Stimulated activated CD8-positive, alpha-beta memory T cell treated with anti-CD3 and anti-CD28 coated beads, Interleukin-12 subunit alpha, Interleukin-12 subunit beta, amount 100 ng/mL, for 24 hours (primary cell): ENCODE measurements at regions not wholly inside any gene's neighbourhood (a gene's known extent, or its start where the extent isn't known, plus 50 kb on each side); places are given as distances from the start of the nearest gene placed in this dataset.
"Not testable (repeated sequence)": the region's sequence is repeated elsewhere in the genome, so short reads cannot be mapped to it uniquely, and the experiment has no call there.

Source experiments
- DNase-seq: peaks from one replicate; pipeline ENCODE4 v3.0.0-alpha.2; 2020; ENCODE audit errors: extremely low read depth

- DNase-seq = no peak
These were observed 476.1 kb upstream of the RBFOX1 start for GRCh38 chr16:6856578-6856977.

- no peak for DNase-seq
These were observed 479.1 kb upstream of the RBFOX1 start for GRCh38 chr16:6853565-6853964.

- no peak for DNase-seq
These were observed 479.9 kb upstream of the RBFOX1 start for GRCh38 chr16:6852643-6853225.

GRCh38 chr16:6846452-6846851, 486.2 kb upstream of the RBFOX1 start:
- DNase-seq = no peak

- no peak for DNase-seq
These were observed 491.3 kb upstream of the RBFOX1 start for GRCh38 chr16:6841392-6841791.

- DNase-seq = no peak
These were observed 494.9 kb upstream of the RBFOX1 start for GRCh38 chr16:6837722-6838121.

- DNase-seq = no peak
These were observed 495.9 kb upstream of the RBFOX1 start for GRCh38 chr16:6836766-6837165.

GRCh38 chr16:6835941-6836340, 496.7 kb upstream of the RBFOX1 start:
- DNase-seq = no peak

- DNase-seq = no peak
These were observed 497.1 kb upstream of the RBFOX1 start for GRCh38 chr16:6835516-6835915.

GRCh38 chr16:6828690-6829089, 504.0 kb upstream of the RBFOX1 start:
- no peak for DNase-seq

- DNase-seq = no peak
These were observed 504.7 kb upstream of the RBFOX1 start for GRCh38 chr16:6827931-6828330.

- DNase-seq = no peak
These were observed 505.4 kb upstream of the RBFOX1 start for GRCh38 chr16:6827267-6827666.

GRCh38 chr16:6822041-6822440, 510.6 kb upstream of the RBFOX1 start:
- DNase-seq = no peak

- DNase-seq = no peak
These were observed 528.2 kb upstream of the RBFOX1 start for GRCh38 chr16:6804461-6804860.

GRCh38 chr16:6803176-6803575, 529.5 kb upstream of the RBFOX1 start:
- DNase-seq = no peak

- no peak for DNase-seq
These were observed 535.4 kb upstream of the RBFOX1 start for GRCh38 chr16:6797223-6797622.

GRCh38 chr16:6777624-6778023, 555.0 kb upstream of the RBFOX1 start:
- no peak for DNase-seq

GRCh38 chr16:6775712-6776111, 556.9 kb upstream of the RBFOX1 start:
- no peak for DNase-seq

GRCh38 chr16:6771956-6772355, 560.7 kb upstream of the RBFOX1 start:
- DNase-seq = no peak

GRCh38 chr16:6753553-6753952, 579.1 kb upstream of the RBFOX1 start:
- DNase-seq = no peak

GRCh38 chr16:6751191-6751590, 581.5 kb upstream of the RBFOX1 start:
- DNase-seq = no peak

GRCh38 chr16:6749698-6750097, 582.9 kb upstream of the RBFOX1 start:
- no peak for DNase-seq

- DNase-seq = not testable (repeated sequence)
These were observed 596.3 kb upstream of the RBFOX1 start for GRCh38 chr16:6736302-6736701.

GRCh38 chr16:6735631-6736030, 597.0 kb upstream of the RBFOX1 start:
- DNase-seq = no peak
